Astrocyte (in vitro differentiated cells and primary cell): ENCODE measurements at regions not wholly inside any gene's neighbourhood (a gene's known extent, or its start where the extent isn't known, plus 50 kb on each side); places are given as distances from the start of the nearest gene placed in this dataset.

Experiments
- DNase-seq: peaks from one replicate; pipeline ENCODE4 v3.0.0-alpha.2; 2010; ENCODE audit warnings: low read depth
- FAIRE-seq: peaks from 2 replicates; lab custom pipeline; 2011; peaks lifted over from hg19 to GRCh38; lab: Jason Lieb, UNC
- H2AFZ ChIP-seq: 2 replicates; pipeline ENCODE4 v1.6.0; 2012; ENCODE audit warnings: low read depth, low read length, inconsistent platforms
- H3K27ac ChIP-seq: 2 replicates; pipeline ENCODE4 v1.5.1; 2011; ENCODE audit warnings: low read depth, low read length, inconsistent platforms
- H3K27me3 ChIP-seq: 2 replicates; pipeline ENCODE4 v1.6.0; 2011; ENCODE audit warnings: low read length, inconsistent platforms; ENCODE audit not compliant: insufficient read depth
- H3K36me3 ChIP-seq: 2 replicates; pipeline ENCODE4 v1.5.1; 2011; ENCODE audit warnings: low read length, inconsistent platforms; ENCODE audit not compliant: insufficient read depth
- H3K4me1 ChIP-seq: 2 replicates; pipeline ENCODE4 v1.5.1; 2011; ENCODE audit warnings: low read length, inconsistent platforms; ENCODE audit not compliant: insufficient read depth
- H3K4me2 ChIP-seq: 2 replicates; pipeline ENCODE4 v1.6.0; 2012; ENCODE audit warnings: low read length, inconsistent platforms
- H3K4me3 ChIP-seq: 2 replicates; pipeline ENCODE4 v1.5.1; 2011; ENCODE audit warnings: low read depth, mild to moderate bottlenecking, low read length, inconsistent platforms; ENCODE audit not compliant: insufficient read depth
- H3K79me2 ChIP-seq: 2 replicates; pipeline ENCODE4 v1.6.0; 2012; ENCODE audit warnings: mild to moderate bottlenecking, low read length, inconsistent platforms; ENCODE audit not compliant: insufficient read depth
- H3K9ac ChIP-seq: 2 replicates; pipeline ENCODE4 v1.6.0; 2012; ENCODE audit warnings: mild to moderate bottlenecking, low read length, inconsistent platforms
- H3K9me3 ChIP-seq: 2 replicates; pipeline ENCODE4 v1.5.1; 2012; ENCODE audit warnings: low read depth, mild to moderate bottlenecking, low read length, inconsistent platforms; ENCODE audit not compliant: insufficient read depth
- H4K20me1 ChIP-seq: 2 replicates; pipeline ENCODE4 v1.6.0; 2012; ENCODE audit warnings: low read length, inconsistent platforms; ENCODE audit not compliant: insufficient read depth
- H3K27ac Mint-ChIP-seq: one replicate; pipeline ENCODE4 v1.8.0; 2021; ENCODE audit warnings: mild to moderate bottlenecking, mixed read lengths; ENCODE audit not compliant: unreplicated experiment
- H3K27me3 Mint-ChIP-seq: one replicate; pipeline ENCODE4 v1.8.0; 2021; ENCODE audit warnings: low read depth, mixed read lengths; ENCODE audit not compliant: unreplicated experiment
- H3K36me3 Mint-ChIP-seq: one replicate; pipeline ENCODE4 v1.8.0; 2021; ENCODE audit warnings: low read depth, mixed read lengths; ENCODE audit not compliant: unreplicated experiment
- H3K4me1 Mint-ChIP-seq: one replicate; pipeline ENCODE4 v1.8.0; 2021; ENCODE audit warnings: low read depth, mixed read lengths; ENCODE audit not compliant: unreplicated experiment
- H3K4me3 Mint-ChIP-seq: one replicate; pipeline ENCODE4 v1.8.0; 2021; ENCODE audit warnings: mild to moderate bottlenecking, moderate library complexity, mixed read lengths; ENCODE audit not compliant: unreplicated experiment
- H3K9me3 Mint-ChIP-seq: one replicate; pipeline ENCODE4 v1.8.0; 2021; ENCODE audit warnings: mild to moderate bottlenecking, mixed read lengths; ENCODE audit not compliant: unreplicated experiment
- EZH2 ChIP-seq: IDR thresholded peaks from 2 replicates; pipeline ENCODE4 v1.6.1; 2012; ENCODE audit warnings: mild to moderate bottlenecking, low read length, inconsistent platforms; ENCODE audit not compliant: insufficient read depth
- TF ChIP-seq, protein P1 (sequence below): IDR thresholded peaks from 2 replicates; pipeline ENCODE4 v1.5.1; 2011; ENCODE audit warnings: low read depth, mild to moderate bottlenecking, inconsistent platforms, low read length, moderate library complexity; ENCODE audit not compliant: insufficient read depth

DNA sequence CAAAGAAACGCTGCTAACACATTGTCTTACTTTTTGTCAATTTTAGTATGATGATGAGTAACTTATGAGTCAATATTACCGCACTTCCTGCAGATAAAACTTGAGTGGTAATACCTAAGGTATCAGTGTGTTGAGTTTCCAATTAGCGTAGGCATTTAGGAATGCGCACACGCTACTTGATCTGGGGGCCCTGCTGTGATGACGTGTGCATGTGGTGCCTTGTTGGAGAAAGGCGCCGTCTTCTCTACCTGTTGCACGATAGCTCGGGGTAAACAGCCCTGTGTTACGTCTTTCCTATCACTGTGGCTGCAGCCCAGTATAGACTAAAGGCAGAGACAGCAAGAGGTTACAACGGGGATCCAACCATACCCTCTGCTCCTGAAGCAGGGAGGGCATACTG is 476.8 kb upstream of the ADARB2 start:
- Histone ChIP-seq H3K9ac (peak overlapping the region; percentile 25), H3K36me3 (no peaks in the 10 kb centered on the region), H3K4me3 (no peak overlapping the region), H3K9me3 (peaks cover 3% of the 10 kb centered on the region), H3K27me3 (no peaks in the 10 kb centered on the region), H3K4me2 (peak overlapping the region; percentile 54), H2AFZ (peak overlapping the region; percentile 11), H3K27ac (peak overlapping the region; percentile 36), H3K79me2 (no peaks in the 10 kb centered on the region), H4K20me1 (no peaks in the 10 kb centered on the region), H3K4me1 (peaks cover 5% of the 10 kb centered on the region)
- DNase-seq (peak; percentile 95), FAIRE-seq (no peak)
- H3K4me3 Mint-ChIP-seq, result no peak overlapping the region
- H3K27ac Mint-ChIP-seq, result no peak overlapping the region
- H3K4me1 Mint-ChIP-seq, result peaks cover 6% of the 10 kb centered on the region
- no peaks in the 10 kb centered on the region for H3K27me3 Mint-ChIP-seq
- no peaks in the 10 kb centered on the region for H3K9me3 Mint-ChIP-seq
- TF ChIP-seq, protein P1, sequence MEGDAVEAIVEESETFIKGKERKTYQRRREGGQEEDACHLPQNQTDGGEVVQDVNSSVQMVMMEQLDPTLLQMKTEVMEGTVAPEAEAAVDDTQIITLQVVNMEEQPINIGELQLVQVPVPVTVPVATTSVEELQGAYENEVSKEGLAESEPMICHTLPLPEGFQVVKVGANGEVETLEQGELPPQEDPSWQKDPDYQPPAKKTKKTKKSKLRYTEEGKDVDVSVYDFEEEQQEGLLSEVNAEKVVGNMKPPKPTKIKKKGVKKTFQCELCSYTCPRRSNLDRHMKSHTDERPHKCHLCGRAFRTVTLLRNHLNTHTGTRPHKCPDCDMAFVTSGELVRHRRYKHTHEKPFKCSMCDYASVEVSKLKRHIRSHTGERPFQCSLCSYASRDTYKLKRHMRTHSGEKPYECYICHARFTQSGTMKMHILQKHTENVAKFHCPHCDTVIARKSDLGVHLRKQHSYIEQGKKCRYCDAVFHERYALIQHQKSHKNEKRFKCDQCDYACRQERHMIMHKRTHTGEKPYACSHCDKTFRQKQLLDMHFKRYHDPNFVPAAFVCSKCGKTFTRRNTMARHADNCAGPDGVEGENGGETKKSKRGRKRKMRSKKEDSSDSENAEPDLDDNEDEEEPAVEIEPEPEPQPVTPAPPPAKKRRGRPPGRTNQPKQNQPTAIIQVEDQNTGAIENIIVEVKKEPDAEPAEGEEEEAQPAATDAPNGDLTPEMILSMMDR, result no peak
- TF ChIP-seq EZH2, result no peak
- no peaks in the 10 kb centered on the region for H3K36me3 Mint-ChIP-seq

DNA sequence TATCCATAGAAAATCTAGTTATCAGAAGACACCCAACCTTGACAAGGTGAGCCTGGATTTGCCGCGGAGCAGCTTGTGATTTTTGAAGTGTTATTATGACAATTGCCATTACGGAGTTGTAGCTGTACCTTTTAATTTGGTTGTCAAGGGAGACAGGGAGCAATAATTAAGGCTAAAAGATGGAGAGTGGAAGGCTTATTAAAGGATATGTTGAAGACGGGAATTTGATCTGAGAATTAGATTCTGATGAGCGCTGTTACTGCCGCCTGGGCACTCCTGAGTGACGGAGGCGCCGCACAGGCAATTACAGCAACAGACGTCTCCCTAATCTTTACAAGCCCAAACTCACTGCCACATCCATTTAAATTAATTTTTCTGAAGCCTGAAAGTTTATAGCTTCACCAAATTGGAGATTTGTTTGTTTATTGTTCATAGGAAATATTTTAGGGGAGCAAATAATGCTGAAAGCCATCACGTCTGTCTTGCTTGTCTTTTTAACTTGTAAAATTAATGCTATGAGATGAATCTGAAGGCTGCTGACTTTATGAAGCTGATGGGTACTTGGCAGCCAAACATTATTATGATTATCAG is 475.0 kb upstream of the ADARB2 start:
- Mint-ChIP-seq H3K27me3 (no peaks in the 10 kb centered on the region), H3K27ac (no peak overlapping the region), H3K4me1 (peaks cover 6% of the 10 kb centered on the region), H3K9me3 (peaks cover 5% of the 10 kb centered on the region), H3K36me3 (no peaks in the 10 kb centered on the region), H3K4me3 (no peak overlapping the region)
- no peak overlapping the region for H3K4me2 ChIP-seq
- no peak overlapping the region for H3K4me3 ChIP-seq
- H2AFZ ChIP-seq, result no peak overlapping the region
- no peaks in the 10 kb centered on the region for H3K79me2 ChIP-seq
- no peaks in the 10 kb centered on the region for H3K36me3 ChIP-seq
- H3K9ac ChIP-seq, result no peak overlapping the region
- FAIRE-seq (no peak), DNase-seq (no peak)
- H3K9me3 ChIP-seq, result peaks cover 5% of the 10 kb centered on the region
- H4K20me1 ChIP-seq, result no peaks in the 10 kb centered on the region
- H3K27me3 ChIP-seq, result no peaks in the 10 kb centered on the region
- TF ChIP-seq, protein P1, result no peak
- TF ChIP-seq EZH2, result no peak
- H3K4me1 ChIP-seq, result peaks cover 5% of the 10 kb centered on the region
- no peak overlapping the region for H3K27ac ChIP-seq

DNA sequence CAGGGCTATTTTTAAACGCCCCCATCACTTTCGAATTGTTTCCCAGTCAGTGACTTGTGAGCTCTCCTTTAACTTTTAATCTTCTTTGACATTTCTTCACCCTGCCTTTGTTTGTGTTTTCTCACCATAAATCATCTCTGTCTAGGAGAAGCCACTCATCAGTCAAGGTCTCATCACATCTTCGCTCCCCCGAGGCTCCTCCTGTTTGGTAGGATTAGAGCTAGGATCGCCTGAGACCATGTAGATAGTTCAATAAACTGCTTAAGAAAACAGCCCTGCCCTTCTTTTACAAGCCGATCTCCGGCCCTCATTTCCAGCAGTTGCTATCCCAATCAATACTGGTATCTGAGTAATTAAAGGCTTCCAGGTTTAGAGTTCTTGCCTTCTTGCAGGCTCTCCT is 472.8 kb upstream of the ADARB2 start:
- Histone ChIP-seq H3K4me2 (no peak overlapping the region), H3K36me3 (no peaks in the 10 kb centered on the region), H3K4me3 (no peak overlapping the region), H3K9me3 (peaks cover 7% of the 10 kb centered on the region), H3K79me2 (no peaks in the 10 kb centered on the region), H3K27ac (no peak overlapping the region), H4K20me1 (no peaks in the 10 kb centered on the region), H2AFZ (no peak overlapping the region), H3K4me1 (peaks cover 5% of the 10 kb centered on the region), H3K9ac (no peak overlapping the region), H3K27me3 (no peaks in the 10 kb centered on the region)
- Mint-ChIP-seq H3K4me1 (peaks cover 6% of the 10 kb centered on the region), H3K27me3 (no peaks in the 10 kb centered on the region), H3K4me3 (no peak overlapping the region), H3K27ac (no peak overlapping the region), H3K36me3 (no peaks in the 10 kb centered on the region), H3K9me3 (peaks cover 5% of the 10 kb centered on the region)
- DNase-seq, result peak; percentile 28
- TF ChIP-seq EZH2, result no peak
- TF ChIP-seq, protein P1, result no peak
- FAIRE-seq, result no peak
